ENCODE measurements at regions not wholly inside any gene's neighbourhood (a gene's known extent, or its start where the extent isn't known, plus 50 kb on each side); places are given as distances from the start of the nearest gene placed in this dataset.

GRCh38 chr4:57488366-57489162 lies 378.4 kb upstream of the IGFBP7 start:
- TF ChIP-seq CTCF (IDR thresholded peaks at IDR 0.05; ENCODE audit: low read depth, low read length, poor library complexity, severe bottlenecking) = no peak
- TF ChIP-seq EZH2phosphoT487 (IDR thresholded peaks at IDR 0.05; ENCODE audit: borderline replicate concordance, low read length) = no peak

Data from DOHH2 (cell line).